GM23338 (cell line): ENCODE measurements at regions not wholly inside any gene's neighbourhood (a gene's known extent, or its start where the extent isn't known, plus 50 kb on each side); places are given as distances from the start of the nearest gene placed in this dataset.

Experiments used
- ATAC-seq: fragments of 200-7000 bp; cut with Tn5 transposase; 3 replicates; pipeline ENCODE4 v1.9.1; 2020
- DNase-seq: peaks from one replicate; pipeline ENCODE4 v3.0.0-alpha.2; 2015; ENCODE audit warnings: low spot score
- H2AFZ ChIP-seq: fragments of 200-600 bp; sonication (generic); 2 replicates; pipeline ENCODE4 v1.8.0; 2016; ENCODE audit warnings: antibody characterized with exemption, mild to moderate bottlenecking, moderate library complexity
- H3F3A ChIP-seq: fragments of 200-600 bp; sonication (generic); replicated peaks from 2 replicates; pipeline ENCODE4 v1.8.0; 2017; ENCODE audit warnings: antibody characterized with exemption, mixed run types, low read depth
- H3K27ac ChIP-seq: fragments of 200-600 bp; sonication (generic); 2 replicates; pipeline ENCODE4 v1.6.1; 2016; ENCODE audit warnings: low read depth
- H3K27me3 ChIP-seq: fragments of 200-600 bp; sonication (generic); 2 replicates; pipeline ENCODE4 v1.8.0; 2016; ENCODE audit warnings: mild to moderate bottlenecking, mixed run types, moderate library complexity; ENCODE audit not compliant: insufficient read depth
- H3K36me3 ChIP-seq: fragments of 200-600 bp; sonication (generic); 2 replicates; pipeline ENCODE4 v1.8.0; 2016; ENCODE audit warnings: mild to moderate bottlenecking; ENCODE audit not compliant: insufficient read depth
- H3K4me1 ChIP-seq: fragments of 200-600 bp; sonication (generic); 2 replicates; pipeline ENCODE4 v1.8.0; 2016; ENCODE audit warnings: mild to moderate bottlenecking, moderate library complexity; ENCODE audit not compliant: insufficient read depth
- H3K4me2 ChIP-seq: fragments of 200-600 bp; sonication (generic); 2 replicates; pipeline ENCODE4 v1.7.1; 2017; ENCODE audit warnings: mixed run types
- H3K4me3 ChIP-seq: fragments of 200-600 bp; sonication (generic); 2 replicates; pipeline ENCODE4 v1.6.1; 2016; ENCODE audit warnings: mixed run types
- H3K79me2 ChIP-seq: fragments of 200-600 bp; sonication (generic); replicated peaks from 2 replicates; pipeline ENCODE4 v1.8.0; 2017; ENCODE audit warnings: mild to moderate bottlenecking; ENCODE audit not compliant: insufficient read depth
- H3K9me2 ChIP-seq: fragments of 200-600 bp; sonication (generic); 2 replicates; pipeline ENCODE4 v1.8.0; 2017; ENCODE audit not compliant: insufficient read depth
- H4K20me1 ChIP-seq: fragments of 200-600 bp; sonication (generic); replicated peaks from 2 replicates; pipeline ENCODE4 v1.8.0; 2017; ENCODE audit warnings: mild to moderate bottlenecking; ENCODE audit not compliant: insufficient read depth
- H3K27ac Mint-ChIP-seq: 2 replicates; pipeline ENCODE4 v1.8.0; 2020; ENCODE audit warnings: inconsistent platforms, mild to moderate bottlenecking, moderate library complexity, mixed read lengths
- H3K27me3 Mint-ChIP-seq: 3 replicates; pipeline ENCODE4 v1.8.0; 2022; ENCODE audit warnings: low read depth, mild to moderate bottlenecking, moderate library complexity, mixed read lengths, inconsistent platforms; ENCODE audit not compliant: insufficient read depth, poor library complexity
- H3K36me3 Mint-ChIP-seq: 3 replicates; pipeline ENCODE4 v1.8.0; 2021; ENCODE audit warnings: low read depth, mild to moderate bottlenecking, inconsistent platforms, moderate library complexity, mixed read lengths
- H3K4me1 Mint-ChIP-seq: 3 replicates; pipeline ENCODE4 v1.8.0; 2020; ENCODE audit warnings: mild to moderate bottlenecking, inconsistent platforms, mixed read lengths
- H3K4me3 Mint-ChIP-seq: 3 replicates; pipeline ENCODE4 v1.8.0; 2021; ENCODE audit warnings: moderate library complexity, mild to moderate bottlenecking, inconsistent platforms, mixed read lengths
- H3K9me3 Mint-ChIP-seq: 3 replicates; pipeline ENCODE4 v1.8.0; 2020; ENCODE audit warnings: moderate library complexity, mild to moderate bottlenecking, inconsistent platforms, mixed read lengths
- EZH2 ChIP-seq: fragments of 200-600 bp; sonication (generic); IDR thresholded peaks from one replicate; pipeline ENCODE4 v1.8.0; 2017; ENCODE audit warnings: antibody characterized with exemption, mild to moderate bottlenecking, low read depth; ENCODE audit not compliant: unreplicated experiment
- EZH2phosphoT487 ChIP-seq: fragments of 200-600 bp; sonication (generic); IDR thresholded peaks from one replicate; pipeline ENCODE4 v1.8.1; 2018; ENCODE audit warnings: antibody characterized with exemption; ENCODE audit not compliant: unreplicated experiment
- POLR2AphosphoS5 ChIP-seq: IDR thresholded peaks from 2 replicates; pipeline ENCODE4 v1.6.1; 2016; ENCODE audit warnings: antibody characterized with exemption, low read depth
- STAT1 ChIP-seq: IDR thresholded peaks from one replicate; pipeline ENCODE4 v1.6.1; 2016; ENCODE audit warnings: antibody characterized with exemption; ENCODE audit not compliant: unreplicated experiment
- ZNF114 ChIP-seq: fragments of 250-450 bp; sonication (Bioruptor Pico); IDR thresholded peaks from 2 replicates; pipeline ENCODE4 v1.5.0; 2020; ENCODE audit warnings: mild to moderate bottlenecking, moderate library complexity
- ZNF331 ChIP-seq: fragments of 250-450 bp; sonication (Bioruptor Pico); IDR thresholded peaks from 2 replicates; pipeline ENCODE4 v1.5.0; 2020; ENCODE audit warnings: low read depth, mild to moderate bottlenecking, moderate library complexity
- TF ChIP-seq, protein P1 (sequence below): fragments of 250-450 bp; sonication (Bioruptor Pico); IDR thresholded peaks from 2 replicates; pipeline ENCODE4 v1.5.0; 2020; ENCODE audit warnings: mild to moderate bottlenecking, moderate library complexity

DNA sequence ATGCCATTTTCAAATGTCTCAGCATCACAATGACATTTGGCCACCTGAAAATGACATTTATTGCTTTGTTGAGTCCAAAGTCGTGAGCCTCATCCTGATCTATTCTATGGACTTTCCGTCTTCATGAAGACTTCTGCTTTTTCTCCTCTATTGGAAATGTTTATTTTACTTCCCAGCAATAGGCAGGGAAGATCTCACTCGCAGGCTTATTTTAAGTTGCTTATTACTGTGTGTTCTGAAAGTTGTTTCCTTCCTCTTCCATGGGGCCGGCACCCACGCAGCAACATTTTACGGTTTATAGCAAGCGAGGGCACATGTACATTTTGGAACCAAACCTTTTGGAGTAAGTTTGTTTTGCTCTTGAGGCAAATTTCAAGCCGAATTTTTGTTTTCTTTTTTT, 221.0 kb upstream of the KLF6 start:
- TF ChIP-seq ZNF331 (CRISPR knock-in tag) (no peak), EZH2phosphoT487 (no peak), ZNF114 (no peak), POLR2AphosphoS5 (no peak), STAT1 (no peak)
- TF ChIP-seq, protein P1, sequence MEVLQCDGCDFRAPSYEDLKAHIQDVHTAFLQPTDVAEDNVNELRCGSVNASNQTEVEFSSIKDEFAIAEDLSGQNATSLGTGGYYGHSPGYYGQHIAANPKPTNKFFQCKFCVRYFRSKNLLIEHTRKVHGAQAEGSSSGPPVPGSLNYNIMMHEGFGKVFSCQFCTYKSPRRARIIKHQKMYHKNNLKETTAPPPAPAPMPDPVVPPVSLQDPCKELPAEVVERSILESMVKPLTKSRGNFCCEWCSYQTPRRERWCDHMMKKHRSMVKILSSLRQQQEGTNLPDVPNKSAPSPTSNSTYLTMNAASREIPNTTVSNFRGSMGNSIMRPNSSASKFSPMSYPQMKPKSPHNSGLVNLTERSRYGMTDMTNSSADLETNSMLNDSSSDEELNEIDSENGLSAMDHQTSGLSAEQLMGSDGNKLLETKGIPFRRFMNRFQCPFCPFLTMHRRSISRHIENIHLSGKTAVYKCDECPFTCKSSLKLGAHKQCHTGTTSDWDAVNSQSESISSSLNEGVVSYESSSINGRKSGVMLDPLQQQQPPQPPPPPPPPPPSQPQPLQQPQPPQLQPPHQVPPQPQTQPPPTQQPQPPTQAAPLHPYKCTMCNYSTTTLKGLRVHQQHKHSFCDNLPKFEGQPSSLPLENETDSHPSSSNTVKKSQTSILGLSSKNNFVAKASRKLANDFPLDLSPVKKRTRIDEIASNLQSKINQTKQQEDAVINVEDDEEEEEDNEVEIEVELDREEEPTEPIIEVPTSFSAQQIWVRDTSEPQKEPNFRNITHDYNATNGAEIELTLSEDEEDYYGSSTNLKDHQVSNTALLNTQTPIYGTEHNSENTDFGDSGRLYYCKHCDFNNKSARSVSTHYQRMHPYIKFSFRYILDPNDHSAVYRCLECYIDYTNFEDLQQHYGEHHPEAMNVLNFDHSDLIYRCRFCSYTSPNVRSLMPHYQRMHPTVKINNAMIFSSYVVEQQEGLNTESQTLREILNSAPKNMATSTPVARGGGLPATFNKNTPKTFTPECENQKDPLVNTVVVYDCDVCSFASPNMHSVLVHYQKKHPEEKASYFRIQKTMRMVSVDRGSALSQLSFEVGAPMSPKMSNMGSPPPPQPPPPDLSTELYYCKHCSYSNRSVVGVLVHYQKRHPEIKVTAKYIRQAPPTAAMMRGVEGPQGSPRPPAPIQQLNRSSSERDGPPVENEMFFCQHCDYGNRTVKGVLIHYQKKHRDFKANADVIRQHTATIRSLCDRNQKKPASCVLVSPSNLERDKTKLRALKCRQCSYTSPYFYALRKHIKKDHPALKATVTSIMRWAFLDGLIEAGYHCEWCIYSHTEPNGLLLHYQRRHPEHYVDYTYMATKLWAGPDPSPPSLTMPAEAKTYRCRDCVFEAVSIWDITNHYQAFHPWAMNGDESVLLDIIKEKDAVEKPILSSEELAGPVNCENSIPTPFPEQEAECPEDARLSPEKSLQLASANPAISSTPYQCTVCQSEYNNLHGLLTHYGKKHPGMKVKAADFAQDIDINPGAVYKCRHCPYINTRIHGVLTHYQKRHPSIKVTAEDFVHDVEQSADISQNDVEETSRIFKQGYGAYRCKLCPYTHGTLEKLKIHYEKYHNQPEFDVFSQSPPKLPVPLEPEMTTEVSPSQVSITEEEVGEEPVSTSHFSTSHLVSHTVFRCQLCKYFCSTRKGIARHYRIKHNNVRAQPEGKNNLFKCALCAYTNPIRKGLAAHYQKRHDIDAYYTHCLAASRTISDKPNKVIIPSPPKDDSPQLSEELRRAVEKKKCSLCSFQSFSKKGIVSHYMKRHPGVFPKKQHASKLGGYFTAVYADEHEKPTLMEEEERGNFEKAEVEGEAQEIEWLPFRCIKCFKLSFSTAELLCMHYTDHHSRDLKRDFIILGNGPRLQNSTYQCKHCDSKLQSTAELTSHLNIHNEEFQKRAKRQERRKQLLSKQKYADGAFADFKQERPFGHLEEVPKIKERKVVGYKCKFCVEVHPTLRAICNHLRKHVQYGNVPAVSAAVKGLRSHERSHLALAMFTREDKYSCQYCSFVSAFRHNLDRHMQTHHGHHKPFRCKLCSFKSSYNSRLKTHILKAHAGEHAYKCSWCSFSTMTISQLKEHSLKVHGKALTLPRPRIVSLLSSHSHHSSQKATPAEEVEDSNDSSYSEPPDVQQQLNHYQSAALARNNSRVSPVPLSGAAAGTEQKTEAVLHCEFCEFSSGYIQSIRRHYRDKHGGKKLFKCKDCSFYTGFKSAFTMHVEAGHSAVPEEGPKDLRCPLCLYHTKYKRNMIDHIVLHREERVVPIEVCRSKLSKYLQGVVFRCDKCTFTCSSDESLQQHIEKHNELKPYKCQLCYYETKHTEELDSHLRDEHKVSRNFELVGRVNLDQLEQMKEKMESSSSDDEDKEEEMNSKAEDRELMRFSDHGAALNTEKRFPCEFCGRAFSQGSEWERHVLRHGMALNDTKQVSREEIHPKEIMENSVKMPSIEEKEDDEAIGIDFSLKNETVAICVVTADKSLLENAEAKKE (CRISPR knock-in tag) = no peak
- H3K4me3 ChIP-seq = no peak overlapping the region
- no peak overlapping the region for H3K4me2 ChIP-seq
- peaks cover 14% of the 10 kb centered on the region for H3K4me1 Mint-ChIP-seq
- no peak overlapping the region for H2AFZ ChIP-seq
- no peak overlapping the region for H3K27ac ChIP-seq
- H3K36me3 ChIP-seq = no peaks in the 10 kb centered on the region
- H3K9me2 ChIP-seq = no peaks in the 10 kb centered on the region; the same call in none of the 2 replicates
- peaks cover 2% of the 10 kb centered on the region for H3K4me1 ChIP-seq
- no peaks in the 10 kb centered on the region for H3K9me3 Mint-ChIP-seq
- DNase-seq (no peak), ATAC-seq (no peak)
- H3K79me2 ChIP-seq = no peaks in the 10 kb centered on the region
- H3K27me3 ChIP-seq = no peaks in the 10 kb centered on the region
- H3F3A ChIP-seq = no peaks in the 10 kb centered on the region
- peaks cover 4% of the 10 kb centered on the region for H3K27me3 Mint-ChIP-seq
- no peaks in the 10 kb centered on the region for H4K20me1 ChIP-seq
- no peak overlapping the region for H3K4me3 Mint-ChIP-seq
- H3K36me3 Mint-ChIP-seq = peaks cover 2% of the 10 kb centered on the region; the same call in 1 of the 3 replicates
- no peak overlapping the region for H3K27ac Mint-ChIP-seq

DNA sequence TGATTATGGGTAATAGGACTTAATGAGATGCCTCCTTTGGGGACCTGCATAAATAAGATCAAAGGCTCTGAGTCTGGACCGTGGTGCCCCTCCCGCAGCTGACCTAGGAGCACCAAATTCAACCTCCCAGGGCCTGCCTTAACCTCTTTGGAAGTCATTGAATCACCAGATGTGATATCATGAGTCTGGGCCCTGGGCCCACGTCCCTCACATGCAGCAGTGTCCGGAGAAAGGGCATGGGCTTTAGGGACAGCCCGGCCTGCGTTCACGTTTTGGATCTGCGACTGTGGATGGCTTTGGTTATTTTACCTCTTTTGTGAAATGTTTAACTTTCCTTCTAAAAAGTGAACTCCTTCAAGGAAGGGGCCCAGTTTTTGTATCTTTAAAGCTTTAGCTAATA, 220.0 kb upstream of the KLF6 start:
- Histone ChIP-seq H4K20me1 (no peaks in the 10 kb centered on the region), H3F3A (no peaks in the 10 kb centered on the region), H3K4me1 (no peaks in the 10 kb centered on the region), H3K27ac (no peak overlapping the region), H2AFZ (peak overlapping the region; percentile 18; the same call in 1 of the 2 replicates), H3K36me3 (no peaks in the 10 kb centered on the region), H3K9me2 (no peaks in the 10 kb centered on the region; the same call in 1 of the 2 replicates), H3K4me3 (no peak overlapping the region), H3K4me2 (no peak overlapping the region), H3K79me2 (no peaks in the 10 kb centered on the region), H3K27me3 (no peaks in the 10 kb centered on the region)
- ATAC-seq = no peak
- peaks cover 4% of the 10 kb centered on the region; the same call in 2 of the 3 replicates for H3K36me3 Mint-ChIP-seq
- peaks cover 4% of the 10 kb centered on the region for H3K27me3 Mint-ChIP-seq
- no peak overlapping the region for H3K4me3 Mint-ChIP-seq
- no peak for DNase-seq
- H3K27ac Mint-ChIP-seq = no peak overlapping the region
- peaks cover 11% of the 10 kb centered on the region for H3K4me1 Mint-ChIP-seq
- peaks cover 7% of the 10 kb centered on the region; the same call in 2 of the 3 replicates for H3K9me3 Mint-ChIP-seq
- no peak for TF ChIP-seq EZH2
- TF ChIP-seq POLR2AphosphoS5 = no peak
- no peak for TF ChIP-seq ZNF331 (CRISPR knock-in tag)
- no peak for TF ChIP-seq STAT1
- TF ChIP-seq, protein P1 (CRISPR knock-in tag) = no peak
